A549 (cell line): ENCODE measurements at regions not wholly inside any gene's neighbourhood (a gene's known extent, or its start where the extent isn't known, plus 50 kb on each side); places are given as distances from the start of the nearest gene placed in this dataset.

Experiments used
- ATAC-seq, 2 experiments: fragments of 200-7000 bp in 1 of 2; fragments of >200 bp in 1 of 2; cut with Nextera tagmentation in 1 of 2; cut with Tn5 transposase in 1 of 2; 3 replicates each; pipeline versions ENCODE4 v1.8.0 to v1.9.1; 2018 to 2020; ENCODE audit warnings: mild to moderate bottlenecking in 1 of 2, moderate library complexity in 1 of 2
- CTCF ChIA-PET: fragments of 300-600 bp; sonication (Branson Sonifier 250); formaldehyde crosslinking; extraction: SDS; loops from one replicate; lab custom pipeline; 2021; ENCODE audit warnings: antibody characterized with exemption, inconsistent platforms; lab: Yijun Ruan, JAX
- POLR2A ChIA-PET: fragments of 350-600 bp; formaldehyde crosslinking; extraction: SDS; loops from one replicate; lab custom pipeline; 2021; ENCODE audit warnings: antibody characterized with exemption, inconsistent platforms; lab: Yijun Ruan, JAX
- DNase-seq, 2 experiments: peaks; one replicate each; pipeline versions ENCODE4 v3.0.0 to v3.0.0-alpha.2; 2011 to 2016; ENCODE audit warnings: low read depth in 1 of 2, low spot score in 1 of 2
- FAIRE-seq: peaks from 2 replicates; lab custom pipeline; 2011; peaks lifted over from hg19 to GRCh38; lab: Jason Lieb, UNC
- H3K27ac ChIP-seq, 2 experiments: fragments of >200 bp; sonication (Bioruptor Twin); formaldehyde crosslinking; 3 replicates each; pipeline ENCODE4 v1.5.1; 2016 to 2017
- H3K4me1 ChIP-seq: fragments of >200 bp; sonication (Bioruptor Twin); formaldehyde crosslinking; 3 replicates; pipeline ENCODE4 v1.6.1; 2016
- H3K4me2 ChIP-seq: fragments of >200 bp; sonication (Bioruptor Twin); formaldehyde crosslinking; 3 replicates; pipeline ENCODE4 v1.6.1; 2016
- H3K4me3 ChIP-seq: fragments of >200 bp; sonication (Bioruptor Twin); formaldehyde crosslinking; 3 replicates; pipeline ENCODE4 v1.5.1; 2016
- H3K9me3 ChIP-seq: fragments of >200 bp; sonication (Bioruptor Twin); formaldehyde crosslinking; 3 replicates; pipeline ENCODE4 v1.6.1; 2016
- CBX8 ChIP-seq: fragments of 200-600 bp; sonication (generic); IDR thresholded peaks from 2 replicates; pipeline ENCODE4 v1.6.1; 2016
- CHD4 ChIP-seq: fragments of 200-600 bp; sonication (generic); IDR thresholded peaks from 2 replicates; pipeline ENCODE4 v1.6.1; 2016; ENCODE audit warnings: antibody characterized with exemption, mild to moderate bottlenecking, borderline replicate concordance
- CTCF ChIP-seq: fragments of >200 bp; sonication (Bioruptor Twin); formaldehyde crosslinking; IDR thresholded peaks from 3 replicates; pipeline ENCODE4 v1.5.1; 2016
- E2F6 ChIP-seq: IDR thresholded peaks from 2 replicates; pipeline ENCODE4 v1.6.1; 2012; ENCODE audit warnings: low read depth, borderline replicate concordance
- EHF ChIP-seq: fragments of 250-450 bp; sonication (Bioruptor Pico); IDR thresholded peaks from 2 replicates; pipeline ENCODE4 v1.5.0; 2020; ENCODE audit warnings: mild to moderate bottlenecking
- EHMT2 ChIP-seq: fragments of 200-600 bp; sonication (generic); IDR thresholded peaks from 2 replicates; pipeline ENCODE4 v1.6.1; 2016; ENCODE audit warnings: antibody characterized with exemption, low read depth, mild to moderate bottlenecking, moderate library complexity
- FOSL2 ChIP-seq, 2 experiments: fragments of 450-650 bp in 1 of 2; fragments of >200 bp in 1 of 2; sonication (Bioruptor Twin) in 1 of 2; formaldehyde crosslinking; IDR thresholded peaks; 2 replicates each; pipeline versions ENCODE4 v1.5.0 to v1.6.1; 2016 to 2020; ENCODE audit warnings: mild to moderate bottlenecking in 1 of 2, moderate library complexity in 1 of 2
- GATA3 ChIP-seq: IDR thresholded peaks from 2 replicates; pipeline ENCODE4 v1.6.1; 2012; ENCODE audit warnings: borderline replicate concordance
- HDAC2 ChIP-seq: fragments of 200-600 bp; sonication (generic); IDR thresholded peaks from 2 replicates; pipeline ENCODE4 v1.6.1; 2016
- HEYL ChIP-seq: fragments of 250-450 bp; sonication (Bioruptor Pico); IDR thresholded peaks from 2 replicates; pipeline ENCODE4 v1.8.0; 2021; ENCODE audit warnings: mild to moderate bottlenecking, moderate library complexity
- HOXA7 ChIP-seq: fragments of 250-450 bp; sonication (Bioruptor Pico); IDR thresholded peaks from 2 replicates; pipeline ENCODE4 v1.5.0; 2020; ENCODE audit warnings: mild to moderate bottlenecking, moderate library complexity
- HOXB5 ChIP-seq: fragments of 250-450 bp; sonication (Bioruptor Pico); IDR thresholded peaks from 2 replicates; pipeline ENCODE4 v1.5.0; 2020; ENCODE audit warnings: mild to moderate bottlenecking, moderate library complexity
- JUN ChIP-seq, 2 experiments: fragments of >200 bp; sonication (Bioruptor Twin); formaldehyde crosslinking; IDR thresholded peaks; 2 replicates in 1 of 2; 3 replicates in 1 of 2; pipeline ENCODE4 v1.6.1; 2016 to 2017
- KDM1A ChIP-seq: fragments of 200-600 bp; sonication (generic); IDR thresholded peaks from 2 replicates; pipeline ENCODE4 v1.6.1; 2016; ENCODE audit warnings: low read depth, mild to moderate bottlenecking
- MAFK ChIP-seq: fragments of 450-650 bp; IDR thresholded peaks from 2 replicates; pipeline ENCODE4 v1.6.1; 2014; ENCODE audit not compliant: partially characterized antibody
- MAZ ChIP-seq: fragments of 150-350 bp; IDR thresholded peaks from 2 replicates; pipeline ENCODE4 v1.6.1; 2014; ENCODE audit warnings: antibody characterized with exemption, low read depth, low read length, borderline replicate concordance
- MYC ChIP-seq: IDR thresholded peaks from 2 replicates; pipeline ENCODE4 v1.6.1; 2012; ENCODE audit warnings: mild to moderate bottlenecking, inconsistent platforms, low read length, improper control_type of control experiment, borderline replicate concordance
- NPAS2 ChIP-seq: fragments of 250-450 bp; sonication (Bioruptor Pico); IDR thresholded peaks from 2 replicates; pipeline ENCODE4 v1.8.0; 2022; ENCODE audit warnings: mild to moderate bottlenecking, moderate library complexity, borderline replicate concordance
- POLR2AphosphoS2 ChIP-seq: conservative IDR thresholded peaks from 2 replicates; pipeline ENCODE4 v1.6.1; 2012; ENCODE audit warnings: low read length, improper control_type of control experiment, inconsistent platforms
- RCOR1 ChIP-seq: fragments of 150-350 bp; IDR thresholded peaks from 2 replicates; pipeline ENCODE4 v1.6.1; 2014; ENCODE audit warnings: antibody characterized with exemption, low read length, low read depth
- RFX5 ChIP-seq: fragments of 450-650 bp; IDR thresholded peaks from 2 replicates; pipeline ENCODE4 v1.7.1; 2014; ENCODE audit warnings: antibody characterized with exemption, mild to moderate bottlenecking, moderate library complexity
- SMC3 ChIP-seq: fragments of >200 bp; sonication (Bioruptor Twin); formaldehyde crosslinking; IDR thresholded peaks from 3 replicates; pipeline ENCODE4 v1.6.1; 2018; ENCODE audit warnings: inconsistent platforms
- USF2 ChIP-seq: fragments of 450-650 bp; IDR thresholded peaks from 2 replicates; pipeline ENCODE4 v1.6.1; 2014; ENCODE audit warnings: antibody characterized with exemption
- ZC3H11A ChIP-seq: fragments of 450-650 bp; IDR thresholded peaks from 2 replicates; pipeline ENCODE4 v1.6.1; 2014; ENCODE audit warnings: antibody characterized with exemption, mild to moderate bottlenecking
- ZFP36 ChIP-seq: fragments of 450-650 bp; IDR thresholded peaks from 2 replicates; pipeline ENCODE4 v1.6.1; 2014; ENCODE audit warnings: borderline replicate concordance; ENCODE audit not compliant: partially characterized antibody
- ZNF302 ChIP-seq: fragments of 250-450 bp; sonication (Bioruptor Pico); IDR thresholded peaks from 2 replicates; pipeline ENCODE4 v1.9.0; 2021; ENCODE audit warnings: inconsistent platforms, mild to moderate bottlenecking, moderate library complexity
- WGBS: methylation state at CpG from one replicate; pipeline ENCODE4 v1.1.6; 2017; ENCODE audit errors: missing lambda C conversion rate; 5-methylcytosine and 5-hydroxymethylcytosine counted together
- TF ChIP-seq, protein P1 (sequence below): fragments of 250-450 bp; sonication (Bioruptor Pico); IDR thresholded peaks from 2 replicates; pipeline ENCODE4 v1.5.0; 2021; ENCODE audit warnings: mild to moderate bottlenecking, moderate library complexity, borderline replicate concordance

- ATAC-seq (no peak), FAIRE-seq (no peak), DNase-seq (no peak)
- Histone ChIP-seq H3K4me3 (no peak overlapping the region), H3K4me2 (no peak overlapping the region), H3K9me3 (no peaks in the 10 kb centered on the region), H3K4me1 (no peaks in the 10 kb centered on the region), H3K27ac (no peak overlapping the region)
- TF ChIP-seq MAZ (no peak), CHD4 (no peak), FOSL2 (IDR thresholded peaks at IDR 0.05) (no peak), FOSL2 (CRISPR knock-in tag; IDR thresholded peaks at IDR 0.05) (no peak), GATA3 (no peak), E2F6 (no peak), MYC (no peak), HOXB5 (no peak), ZNF302 (CRISPR knock-in tag) (no peak), POLR2AphosphoS2 (no peak)
- WGBS, result 56% methylated on average over 2 of the region's 2 CpGs
- ChIA-PET CTCF (no interaction called here), POLR2A (no interaction called here)
Measured at GRCh38 chr4:123526511-123526910, 129.9 kb downstream of the SPRY1 start.

DNA sequence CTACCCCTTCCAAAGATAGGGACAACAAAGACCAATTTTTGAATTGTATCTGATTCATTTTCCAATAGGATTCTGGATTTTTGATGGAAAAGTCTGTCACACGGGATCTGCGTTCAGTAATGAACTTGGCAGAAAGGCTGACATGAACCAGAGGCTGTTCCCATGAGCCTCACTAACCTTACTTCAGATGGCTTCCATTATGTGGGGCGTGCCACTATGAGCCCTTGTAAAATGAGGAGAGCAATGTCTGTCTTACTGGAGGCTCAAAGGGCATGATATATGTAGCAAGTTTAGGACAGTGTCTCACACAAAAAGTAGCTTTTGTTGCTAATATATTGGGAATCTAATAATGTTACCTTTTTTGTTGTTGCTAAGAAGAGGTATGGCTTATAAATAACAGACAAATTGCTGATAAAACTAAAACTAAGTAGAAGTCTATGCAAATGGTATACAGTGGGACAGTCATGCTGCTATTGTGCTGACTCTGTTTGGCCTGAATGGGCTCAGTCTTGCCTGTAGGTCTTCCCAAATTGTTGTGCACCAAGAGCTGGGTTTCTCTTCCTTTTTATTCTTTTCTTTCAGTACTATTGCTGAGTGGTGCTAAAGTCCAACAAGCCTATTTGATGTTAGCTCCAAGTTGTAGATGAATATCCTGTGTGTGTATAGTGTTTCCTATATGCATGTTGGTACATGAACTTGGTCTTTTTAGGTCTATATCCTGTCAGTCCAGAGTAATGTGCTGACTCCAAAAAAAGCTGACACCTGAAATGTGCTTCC, 132.1 kb downstream of the SPRY1 start:
- DNase-seq, result no peak
- Histone ChIP-seq H3K9me3 (no peaks in the 10 kb centered on the region), H3K4me1 (no peaks in the 10 kb centered on the region), H3K4me2 (no peak overlapping the region), H3K4me3 (no peak overlapping the region), H3K27ac (no peak overlapping the region)
- ChIA-PET CTCF (interaction anchor here (1.5 to 2.1 kb wide), 2 partner anchors 9 to 36 kb away, joined by 4 to 7 read pairs; no protein-coding TSS in a partner anchor), POLR2A (no interaction called here)
- no peak for FAIRE-seq
- ATAC-seq, result no peak
- TF ChIP-seq MAFK (peak; percentile 15), CBX8 (no peak)
- 75% methylated on average over 3 of the region's 3 CpGs for WGBS

DNA sequence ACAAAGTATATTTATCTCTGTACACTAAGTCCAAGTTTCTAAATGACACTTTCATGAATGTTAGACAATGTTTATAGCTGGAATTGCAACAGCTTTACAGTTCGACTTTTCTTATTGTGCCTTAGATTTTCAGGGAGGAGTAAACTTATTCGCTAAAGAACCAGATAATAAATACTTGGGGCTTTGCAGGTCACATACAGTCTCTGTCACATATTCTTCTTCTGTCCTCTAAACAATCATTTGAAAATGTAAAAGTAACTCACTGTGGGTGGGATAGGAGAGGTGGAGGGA, 132.6 kb downstream of the SPRY1 start:
- H3K4me2 ChIP-seq, result no peak overlapping the region
- DNase-seq, result no peak
- TF ChIP-seq RCOR1 (no peak), JUN (IDR thresholded peaks at IDR 0.05) (no peak), ZFP36 (no peak), EHF (CRISPR knock-in tag) (no peak), HOXA7 (CRISPR knock-in tag) (no peak)
- TF ChIP-seq, protein P1, sequence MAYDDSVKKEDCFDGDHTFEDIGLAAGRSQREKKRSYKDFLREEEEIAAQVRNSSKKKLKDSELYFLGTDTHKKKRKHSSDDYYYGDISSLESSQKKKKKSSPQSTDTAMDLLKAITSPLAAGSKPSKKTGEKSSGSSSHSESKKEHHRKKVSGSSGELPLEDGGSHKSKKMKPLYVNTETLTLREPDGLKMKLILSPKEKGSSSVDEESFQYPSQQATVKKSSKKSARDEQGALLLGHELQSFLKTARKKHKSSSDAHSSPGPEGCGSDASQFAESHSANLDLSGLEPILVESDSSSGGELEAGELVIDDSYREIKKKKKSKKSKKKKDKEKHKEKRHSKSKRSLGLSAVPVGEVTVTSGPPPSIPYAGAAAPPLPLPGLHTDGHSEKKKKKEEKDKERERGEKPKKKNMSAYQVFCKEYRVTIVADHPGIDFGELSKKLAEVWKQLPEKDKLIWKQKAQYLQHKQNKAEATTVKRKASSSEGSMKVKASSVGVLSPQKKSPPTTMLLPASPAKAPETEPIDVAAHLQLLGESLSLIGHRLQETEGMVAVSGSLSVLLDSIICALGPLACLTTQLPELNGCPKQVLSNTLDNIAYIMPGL (CRISPR knock-in tag), result no peak
- POLR2A ChIA-PET, result no interaction called here
- CTCF ChIA-PET, result interaction anchor here (1.5 to 2.1 kb wide), 2 partner anchors 10 to 36 kb away, joined by 4 to 7 read pairs; no protein-coding TSS in a partner anchor
- no peak overlapping the region for H3K4me3 ChIP-seq
- no peaks in the 10 kb centered on the region for H3K4me1 ChIP-seq
- no peaks in the 10 kb centered on the region for H3K9me3 ChIP-seq
- FAIRE-seq, result no peak
- ATAC-seq, result no peak
- H3K27ac ChIP-seq, result no peak overlapping the region
- WGBS, result 78% methylated on average over 2 of the region's 2 CpGs

GRCh38 chr4:123530357-123530756, 133.8 kb downstream of the SPRY1 start:
- 88% methylated on average over 3 of the region's 3 CpGs for WGBS
- POLR2A ChIA-PET, result no interaction called here
- ATAC-seq, result no peak
- TF ChIP-seq SMC3, result no peak
- TF ChIP-seq RFX5, result no peak
- TF ChIP-seq ZC3H11A, result no peak
- TF ChIP-seq KDM1A, result no peak
- no peak for TF ChIP-seq ZFP36
- no peak for TF ChIP-seq HDAC2
- no peak for TF ChIP-seq HEYL (CRISPR knock-in tag)
- no peak for TF ChIP-seq EHMT2
- no peak for TF ChIP-seq CHD4
- no peak for TF ChIP-seq USF2
- no peak for TF ChIP-seq NPAS2
- no peak for TF ChIP-seq CTCF

More at GRCh38 chr4:123530357-123530756, 133.8 kb downstream of the SPRY1 start:
- Histone ChIP-seq H3K27ac (no peak overlapping the region), H3K9me3 (no peaks in the 10 kb centered on the region), H3K4me1 (no peaks in the 10 kb centered on the region), H3K4me3 (no peak overlapping the region), H3K4me2 (no peak overlapping the region)
- no peak for FAIRE-seq
- no peak for DNase-seq
- CTCF ChIA-PET, result interaction anchor here (1.5 to 2.1 kb wide), 2 partner anchors 11 to 34 kb away, joined by 4 to 7 read pairs; no protein-coding TSS in a partner anchor
